Stomach (tissue), 8 donors: ENCODE measurements at regions not wholly inside any gene's neighbourhood (a gene's known extent, or its start where the extent isn't known, plus 50 kb on each side); places are given as distances from the start of the nearest gene placed in this dataset.

Source experiments
- DNase-seq, 2 donors: peaks; one replicate each; pipeline versions ENCODE4 v3.0.0 to v3.0.0-alpha.2; 2013 to 2019
- H3K27ac ChIP-seq, 5 donors: fragments of 200-600 bp in 4 of 5; sonication (generic) in 4 of 5; one replicate each; pipeline ENCODE4 v1.5.1; 2013 to 2019; ENCODE audit warnings: mild to moderate bottlenecking in 1 of 5, moderate library complexity in 1 of 5
- H3K27me3 ChIP-seq, 3 donors: fragments of 200-600 bp; sonication (generic); one replicate each; pipeline ENCODE4 v1.5.1; 2017 to 2019; ENCODE audit warnings: mixed run types in 1 of 3
- H3K36me3 ChIP-seq, 4 donors: fragments of 200-600 bp; sonication (generic); 1 replicate in 3 of 4; 2 replicates in 1 of 4; pipeline ENCODE4 v1.5.1; 2016 to 2019
- H3K4me1 ChIP-seq, 4 donors: fragments of 200-600 bp; sonication (generic); one replicate each; pipeline ENCODE4 v1.5.1; 2016 to 2019
- H3K4me3 ChIP-seq, 4 donors: fragments of 200-600 bp; sonication (generic) in 3 of 4; one replicate each; pipeline ENCODE4 v1.5.1; 2016 to 2019; ENCODE audit warnings: mild to moderate bottlenecking in 1 of 4
- H3K9me3 ChIP-seq, 4 donors: fragments of 200-600 bp; sonication (generic); one replicate each; pipeline ENCODE4 v1.5.1; 2016 to 2019
- EP300 ChIP-seq: sonication (generic); formaldehyde crosslinking; IDR thresholded peaks from one replicate; pipeline ENCODE4 v1.6.1; 2017; ENCODE audit warnings: antibody characterized with exemption
- POLR2A ChIP-seq, 4 donors: fragments of 450-650 bp; IDR thresholded peaks; one replicate each; pipeline ENCODE4 v1.6.1; 2016; ENCODE audit warnings: antibody characterized with exemption in 4 of 4, control low read depth in 2 of 4, mild to moderate bottlenecking in 1 of 4, moderate library complexity in 1 of 4
- POLR2AphosphoS5 ChIP-seq, 3 donors: sonication (generic); formaldehyde crosslinking; IDR thresholded peaks; one replicate each; pipeline ENCODE4 v1.6.1; 2016; ENCODE audit warnings: antibody characterized with exemption in 3 of 3
- WGBS, 5 donors: extraction: QIAGEN DNeasy Blood & Tissue Kit in 3 of 5; methylation state at CpG; one replicate each; pipeline versions ENCODE4 v1.1.5 to v1.1.7; 2013 to 2018; 5-methylcytosine and 5-hydroxymethylcytosine counted together
- intact Hi-C: fragments of 100-400 bp; cut with DNase I; formaldehyde crosslinking; loops from one replicate; pipeline ENCODE4 v1.15.1; 2023; ENCODE audit warnings: low total_unique reads
- TF ChIP-seq, protein P1 (sequence below), 7 experiments: fragments of 450-650 bp in 4 of 7; fragments of 200-600 bp in 3 of 7; sonication (generic) in 3 of 7; IDR thresholded peaks; one replicate each; pipeline ENCODE4 v1.5.1; 2016 to 2019; ENCODE audit warnings: antibody characterized with exemption in 7 of 7, control low read depth in 2 of 7, mild to moderate bottlenecking in 1 of 7
- donor health status: healthy with polysubstance abuse.
- donor health status: Bipolar disorder and iron deficiency.
- donor health status: healthy.

DNA sequence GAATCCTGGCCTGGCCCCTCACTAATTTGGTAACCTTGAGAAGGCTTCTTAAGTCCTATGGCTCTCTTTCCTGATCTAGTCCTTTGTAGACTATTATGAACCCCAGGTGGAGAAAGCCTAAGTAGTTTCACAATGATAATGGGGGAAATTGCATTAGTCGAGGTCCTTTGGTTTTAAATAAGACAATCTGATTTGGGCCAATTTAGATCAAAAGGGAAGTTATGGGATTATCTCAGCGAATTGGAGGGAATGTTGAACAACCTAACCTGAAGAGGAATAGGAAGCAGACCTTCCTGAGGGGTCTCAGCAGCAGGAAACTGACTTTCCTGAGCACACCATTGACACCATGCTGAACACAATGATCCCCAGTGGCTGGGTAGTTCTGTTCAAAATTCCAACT lies 331.5 kb downstream of the PRDM5 start:
- Histone ChIP-seq H3K9me3 (no peaks in the 10 kb centered on the region), H3K27ac (no peak overlapping the region)
- DNase-seq, result no peak

GRCh38 chr4:120589787-120590186 lies 332.7 kb downstream of the PRDM5 start:
- TF ChIP-seq POLR2A (IDR thresholded peaks at IDR 0.05) (no peak), EP300 (no peak), POLR2AphosphoS5 (IDR thresholded peaks at IDR 0.05) (no peak)
- TF ChIP-seq, protein P1, sequence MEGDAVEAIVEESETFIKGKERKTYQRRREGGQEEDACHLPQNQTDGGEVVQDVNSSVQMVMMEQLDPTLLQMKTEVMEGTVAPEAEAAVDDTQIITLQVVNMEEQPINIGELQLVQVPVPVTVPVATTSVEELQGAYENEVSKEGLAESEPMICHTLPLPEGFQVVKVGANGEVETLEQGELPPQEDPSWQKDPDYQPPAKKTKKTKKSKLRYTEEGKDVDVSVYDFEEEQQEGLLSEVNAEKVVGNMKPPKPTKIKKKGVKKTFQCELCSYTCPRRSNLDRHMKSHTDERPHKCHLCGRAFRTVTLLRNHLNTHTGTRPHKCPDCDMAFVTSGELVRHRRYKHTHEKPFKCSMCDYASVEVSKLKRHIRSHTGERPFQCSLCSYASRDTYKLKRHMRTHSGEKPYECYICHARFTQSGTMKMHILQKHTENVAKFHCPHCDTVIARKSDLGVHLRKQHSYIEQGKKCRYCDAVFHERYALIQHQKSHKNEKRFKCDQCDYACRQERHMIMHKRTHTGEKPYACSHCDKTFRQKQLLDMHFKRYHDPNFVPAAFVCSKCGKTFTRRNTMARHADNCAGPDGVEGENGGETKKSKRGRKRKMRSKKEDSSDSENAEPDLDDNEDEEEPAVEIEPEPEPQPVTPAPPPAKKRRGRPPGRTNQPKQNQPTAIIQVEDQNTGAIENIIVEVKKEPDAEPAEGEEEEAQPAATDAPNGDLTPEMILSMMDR (IDR thresholded peaks at IDR 0.05), result no peak
- intact Hi-C loops, result no loop called here

More for the DNA sequence above, 331.5 kb downstream of the PRDM5 start:
- Histone ChIP-seq H3K4me3 (no peak overlapping the region), H3K4me1 (no peaks in the 10 kb centered on the region), H3K27me3 (no peaks in the 10 kb centered on the region), H3K36me3 (no peaks in the 10 kb centered on the region)
- WGBS, 5 donors, result 61 to 73% (median 66%) methylated on average over 2 of the region's 2 CpGs
- intact Hi-C loops, result no loop called here
- TF ChIP-seq, protein P1 (IDR thresholded peaks at IDR 0.05), result no peak
- TF ChIP-seq POLR2AphosphoS5 (IDR thresholded peaks at IDR 0.05) (no peak), EP300 (no peak), POLR2A (IDR thresholded peaks at IDR 0.05) (no peak)

GRCh38 chr4:120568731-120569130 lies 353.8 kb downstream of the PRDM5 start:
- no peak for TF ChIP-seq EP300
- TF ChIP-seq POLR2A (IDR thresholded peaks at IDR 0.05), result no peak
- TF ChIP-seq POLR2AphosphoS5 (IDR thresholded peaks at IDR 0.05), result no peak
- TF ChIP-seq, protein P1 (IDR thresholded peaks at IDR 0.05), result no peak
- WGBS, 5 donors, result 30 to 79% (median 44%) methylated on average over 2 of the region's 2 CpGs
- intact Hi-C loops, result no loop called here

More at GRCh38 chr4:120589787-120590186, 332.7 kb downstream of the PRDM5 start:
- H3K36me3 ChIP-seq, result no peaks in the 10 kb centered on the region
- WGBS, 5 donors, result 50 to 79% (median 56%) methylated on average over 2 of the region's 2 CpGs
- H3K27me3 ChIP-seq, result no peaks in the 10 kb centered on the region
- no peaks in the 10 kb centered on the region for H3K9me3 ChIP-seq
- no peak overlapping the region for H3K27ac ChIP-seq
- H3K4me1 ChIP-seq, result no peaks in the 10 kb centered on the region
- H3K4me3 ChIP-seq, result no peak overlapping the region
- DNase-seq, result no peak

GRCh38 chr4:120561648-120562047 lies 360.9 kb downstream of the PRDM5 start:
- 43 to 74% (median 67%) methylated on average over 2 of the region's 2 CpGs for WGBS, 5 donors
- no peaks in the 10 kb centered on the region for H3K4me1 ChIP-seq
- TF ChIP-seq, protein P1 (IDR thresholded peaks at IDR 0.05), result no peak
- H3K27ac ChIP-seq, result no peak overlapping the region
- no peaks in the 10 kb centered on the region for H3K27me3 ChIP-seq
- H3K36me3 ChIP-seq, result no peaks in the 10 kb centered on the region
- intact Hi-C loops, result no loop called here
- H3K4me3 ChIP-seq, result no peak overlapping the region
- H3K9me3 ChIP-seq, result peaks cover 0 to 23% (median 14%) of the 10 kb centered on the region in 4 donors
- DNase-seq, result no peak

More at GRCh38 chr4:120568731-120569130, 353.8 kb downstream of the PRDM5 start:
- no peaks in the 10 kb centered on the region for H3K4me1 ChIP-seq
- H3K27me3 ChIP-seq, result no peaks in the 10 kb centered on the region
- H3K27ac ChIP-seq, result no peak overlapping the region
- no peak for DNase-seq
- no peaks in the 10 kb centered on the region for H3K36me3 ChIP-seq
- H3K9me3 ChIP-seq, result no peaks in the 10 kb centered on the region
- no peak overlapping the region for H3K4me3 ChIP-seq
